PC-3 (cell line): ENCODE measurements at regions not wholly inside any gene's neighbourhood (a gene's known extent, or its start where the extent isn't known, plus 50 kb on each side); places are given as distances from the start of the nearest gene placed in this dataset.

Source experiments
- ATAC-seq: fragments of 200-7000 bp; cut with Tn5 transposase; 2 replicates; pipeline ENCODE4 v1.9.1; 2020; ENCODE audit warnings: mild to moderate bottlenecking, moderate library complexity
- BruUV-seq: library from RNA; stranded (reverse); fragments of 400-500 nt; replicated peaks from 2 replicates; lab custom pipeline; 2021; lab: Mats Ljungman, UMichigan
- CTCF ChIA-PET: fragments of 300-600 bp; sonication (Branson Sonifier 250); formaldehyde crosslinking; loops from one replicate; lab custom pipeline; 2022; ENCODE audit warnings: antibody characterized with exemption; lab: Charles Lee
- POLR2A ChIA-PET: fragments of 300-600 bp; sonication (Branson Sonifier 250); formaldehyde crosslinking; loops from one replicate; lab custom pipeline; 2022; ENCODE audit warnings: antibody characterized with exemption; ENCODE audit not compliant: unreplicated experiment; lab: Charles Lee
- DNase-seq: peaks from one replicate; pipeline ENCODE4 v3.0.0-alpha.2; 2015
- H2AFZ ChIP-seq: fragments of 300-600 bp; sonication (generic); 2 replicates; pipeline ENCODE4 v1.6.0; 2016; ENCODE audit warnings: antibody characterized with exemption, low read length
- H3F3A ChIP-seq: fragments of 300-600 bp; sonication (generic); one replicate; pipeline ENCODE4 v1.6.0; 2017; ENCODE audit warnings: antibody characterized with exemption, low read length, control low read depth, mild to moderate bottlenecking; ENCODE audit not compliant: unreplicated experiment
- H3K27ac ChIP-seq: fragments of 300-600 bp; sonication (generic); 2 replicates; pipeline ENCODE4 v1.5.1; 2016; ENCODE audit warnings: mild to moderate bottlenecking, low read length
- H3K27me3 ChIP-seq: fragments of 300-600 bp; sonication (generic); 2 replicates; pipeline ENCODE4 v1.6.1; 2016; ENCODE audit warnings: low read length, mixed read lengths
- H3K36me3 ChIP-seq: fragments of 300-600 bp; sonication (generic); 2 replicates; pipeline ENCODE4 v1.6.1; 2016; ENCODE audit warnings: low read depth, mixed run types, low read length, mixed read lengths
- H3K4me1 ChIP-seq: fragments of 300-600 bp; sonication (generic); 2 replicates; pipeline ENCODE4 v1.5.1; 2016; ENCODE audit warnings: low read length; ENCODE audit not compliant: insufficient read depth
- H3K4me2 ChIP-seq: fragments of 300-600 bp; sonication (generic); 2 replicates; pipeline ENCODE4 v1.6.0; 2016; ENCODE audit warnings: low read length
- H3K4me3 ChIP-seq: fragments of 300-600 bp; sonication (generic); 2 replicates; pipeline ENCODE4 v1.5.1; 2016; ENCODE audit warnings: mild to moderate bottlenecking, low read length, mixed read lengths
- H3K79me2 ChIP-seq: fragments of 300-600 bp; sonication (generic); 2 replicates; pipeline ENCODE4 v1.6.1; 2017; ENCODE audit warnings: low read length, mixed read lengths
- H3K9ac ChIP-seq: fragments of 300-600 bp; sonication (generic); 2 replicates; pipeline ENCODE4 v1.6.0; 2016; ENCODE audit warnings: mild to moderate bottlenecking, low read length
- H3K9me2 ChIP-seq: fragments of 300-600 bp; sonication (generic); replicated peaks from 2 replicates; pipeline ENCODE4 v1.6.1; 2016; ENCODE audit warnings: mixed run types, low read length, mixed read lengths
- H3K9me3 ChIP-seq: fragments of 300-600 bp; sonication (generic); 2 replicates; pipeline ENCODE4 v1.6.1; 2016; ENCODE audit warnings: low read length, mixed read lengths
- H4K20me1 ChIP-seq: fragments of 300-600 bp; sonication (generic); 2 replicates; pipeline ENCODE4 v1.6.1; 2016; ENCODE audit warnings: low read length, mixed read lengths
- CTCF ChIP-seq: fragments of 300-600 bp; sonication (generic); conservative IDR thresholded peaks from 2 replicates; pipeline ENCODE4 v1.5.1; 2017; ENCODE audit warnings: antibody characterized with exemption, low read depth, mild to moderate bottlenecking, low read length
- EZH2 ChIP-seq: fragments of 300-600 bp; sonication (generic); IDR thresholded peaks from one replicate; pipeline ENCODE4 v1.6.1; 2017; ENCODE audit warnings: antibody characterized with exemption, mild to moderate bottlenecking, low read length; ENCODE audit not compliant: unreplicated experiment
- EZH2phosphoT487 ChIP-seq: fragments of 300-600 bp; sonication (generic); IDR thresholded peaks from 2 replicates; pipeline ENCODE4 v1.6.1; 2018; ENCODE audit warnings: mild to moderate bottlenecking, antibody characterized with exemption, low read length, borderline replicate concordance
- intact Hi-C: fragments of 100-400 bp; cut with micrococcal nuclease; formaldehyde crosslinking; loops from 2 replicates; pipeline ENCODE4 v1.9.0; 2023

GRCh38 chr1:238052496-238053266 lies 162.0 kb upstream of the ZP4 start:
- Histone ChIP-seq H4K20me1 (no peaks in the 10 kb centered on the region), H2AFZ (no peak overlapping the region), H3K4me1 (peaks cover 19% of the 10 kb centered on the region), H3K27ac (peak overlapping the region; percentile 79), H3K79me2 (no peaks in the 10 kb centered on the region), H3K9ac (peak overlapping the region; percentile 31; the same call in 1 of the 2 replicates), H3K27me3 (no peaks in the 10 kb centered on the region), H3K4me3 (no peak overlapping the region), H3K36me3 (no peaks in the 10 kb centered on the region), H3K9me2 (no peaks in the 10 kb centered on the region), H3K9me3 (no peaks in the 10 kb centered on the region), H3F3A (no peaks in the 10 kb centered on the region), H3K4me2 (peak overlapping the region; percentile 20; the same call in 1 of the 2 replicates)
- intact Hi-C loops: loop anchor here (1.0 to 2.0 kb wide), 2 partner anchors 10 to 180 kb away; no protein-coding TSS in a partner anchor
- ChIA-PET CTCF (interaction anchor here (0.9 kb wide), 1 partner anchor 10 kb away, joined by 3 read pairs; no protein-coding TSS in a partner anchor), POLR2A (no interaction called here)
- TF ChIP-seq EZH2: no peak
- TF ChIP-seq EZH2phosphoT487: no peak
- no peak for TF ChIP-seq CTCF
- BruUV-seq: no TSS peak
- ATAC-seq (peak; percentile 82), DNase-seq (peak; percentile 56)

GRCh38 chr1:238029126-238029525 lies 138.4 kb upstream of the ZP4 start:
- no peak overlapping the region for H3K9ac ChIP-seq
- no peaks in the 10 kb centered on the region for H3K4me1 ChIP-seq
- H3K9me2 ChIP-seq: no peaks in the 10 kb centered on the region
- no peak for TF ChIP-seq EZH2
- no peaks in the 10 kb centered on the region for H4K20me1 ChIP-seq
- H3K27me3 ChIP-seq: no peaks in the 10 kb centered on the region
- no peak for DNase-seq
- H3K9me3 ChIP-seq: no peaks in the 10 kb centered on the region
- no peak overlapping the region for H3K4me3 ChIP-seq
- H2AFZ ChIP-seq: no peak overlapping the region
- no peaks in the 10 kb centered on the region for H3F3A ChIP-seq
- intact Hi-C loops: no loop called here
- no peak overlapping the region for H3K4me2 ChIP-seq
- CTCF ChIA-PET: no interaction called here
- POLR2A ChIA-PET: no interaction called here
- no peaks in the 10 kb centered on the region for H3K79me2 ChIP-seq
- H3K36me3 ChIP-seq: no peaks in the 10 kb centered on the region
- ATAC-seq: no peak
- BruUV-seq: no TSS peak
- no peak overlapping the region for H3K27ac ChIP-seq

GRCh38 chr1:238027366-238027765 lies 136.6 kb upstream of the ZP4 start:
- intact Hi-C loops: no loop called here
- H3K79me2 ChIP-seq: no peaks in the 10 kb centered on the region
- no peak overlapping the region for H3K27ac ChIP-seq
- ATAC-seq (no peak), DNase-seq (no peak)
- H3K9me3 ChIP-seq: no peaks in the 10 kb centered on the region
- H3K9ac ChIP-seq: no peak overlapping the region
- H3K9me2 ChIP-seq: no peaks in the 10 kb centered on the region
- H4K20me1 ChIP-seq: no peaks in the 10 kb centered on the region
- H3K27me3 ChIP-seq: no peaks in the 10 kb centered on the region
- no peak overlapping the region for H3K4me3 ChIP-seq
- H3K36me3 ChIP-seq: no peaks in the 10 kb centered on the region
- H3K4me1 ChIP-seq: no peaks in the 10 kb centered on the region
- CTCF ChIA-PET: no interaction called here
- TF ChIP-seq CTCF: no peak
- no peak for TF ChIP-seq EZH2
- no peak for TF ChIP-seq EZH2phosphoT487
- POLR2A ChIA-PET: no interaction called here
- H3F3A ChIP-seq: no peaks in the 10 kb centered on the region
- no peak overlapping the region for H2AFZ ChIP-seq
- no peak overlapping the region for H3K4me2 ChIP-seq
- no TSS peak for BruUV-seq
